ENCODE measurements at regions not wholly inside any gene's neighbourhood (a gene's known extent, or its start where the extent isn't known, plus 50 kb on each side); places are given as distances from the start of the nearest gene placed in this dataset.

DNA sequence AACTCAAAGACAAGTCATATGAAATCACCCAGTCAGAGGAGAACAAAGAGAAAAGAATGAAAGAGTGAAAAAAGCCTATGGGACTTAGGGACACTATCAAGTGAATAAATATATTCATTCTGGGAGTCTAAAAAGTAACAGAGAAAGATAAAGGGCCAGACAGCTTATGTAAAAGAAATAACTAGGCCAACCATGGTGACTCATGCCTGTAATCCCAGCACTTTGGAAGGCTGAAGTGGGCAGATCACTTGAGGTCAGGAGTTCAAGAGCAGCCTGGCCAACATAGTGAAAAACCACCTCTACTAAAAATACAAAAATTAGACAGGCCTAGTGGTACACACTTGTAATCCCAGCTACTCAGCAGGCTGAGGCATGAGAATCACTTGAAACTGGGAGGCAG, 154.7 kb upstream of the TMEM106B start:
- H3K27ac ChIP-seq (ENCODE audit: low read depth, low read length, poor library complexity, severe bottlenecking): no peak overlapping the region
- CTCF ChIA-PET (ENCODE audit: unreplicated experiment): no interaction called here

DNA sequence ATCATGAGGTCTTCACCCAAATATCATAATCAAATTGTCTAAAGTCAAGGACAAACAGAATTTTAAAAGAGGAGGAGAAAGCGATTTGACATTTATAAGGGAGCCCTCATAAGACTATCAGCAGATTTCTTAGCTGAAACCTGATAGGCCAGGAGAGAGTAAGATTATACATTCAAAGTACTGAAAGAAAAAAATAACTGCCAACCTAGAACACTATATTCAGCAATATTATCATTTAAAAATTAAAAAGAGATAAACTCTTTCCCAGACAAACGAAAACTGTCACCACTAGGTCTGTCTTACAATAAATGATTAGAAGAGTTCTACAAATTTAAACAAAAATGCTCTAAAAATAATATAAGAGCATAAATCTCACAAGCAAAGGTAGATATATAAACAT, 154.1 kb upstream of the TMEM106B start:
- TF ChIP-seq EZH2phosphoT487 (IDR thresholded peaks at IDR 0.05; ENCODE audit: borderline replicate concordance, low read depth, low read length): no peak
- TF ChIP-seq, protein P1, sequence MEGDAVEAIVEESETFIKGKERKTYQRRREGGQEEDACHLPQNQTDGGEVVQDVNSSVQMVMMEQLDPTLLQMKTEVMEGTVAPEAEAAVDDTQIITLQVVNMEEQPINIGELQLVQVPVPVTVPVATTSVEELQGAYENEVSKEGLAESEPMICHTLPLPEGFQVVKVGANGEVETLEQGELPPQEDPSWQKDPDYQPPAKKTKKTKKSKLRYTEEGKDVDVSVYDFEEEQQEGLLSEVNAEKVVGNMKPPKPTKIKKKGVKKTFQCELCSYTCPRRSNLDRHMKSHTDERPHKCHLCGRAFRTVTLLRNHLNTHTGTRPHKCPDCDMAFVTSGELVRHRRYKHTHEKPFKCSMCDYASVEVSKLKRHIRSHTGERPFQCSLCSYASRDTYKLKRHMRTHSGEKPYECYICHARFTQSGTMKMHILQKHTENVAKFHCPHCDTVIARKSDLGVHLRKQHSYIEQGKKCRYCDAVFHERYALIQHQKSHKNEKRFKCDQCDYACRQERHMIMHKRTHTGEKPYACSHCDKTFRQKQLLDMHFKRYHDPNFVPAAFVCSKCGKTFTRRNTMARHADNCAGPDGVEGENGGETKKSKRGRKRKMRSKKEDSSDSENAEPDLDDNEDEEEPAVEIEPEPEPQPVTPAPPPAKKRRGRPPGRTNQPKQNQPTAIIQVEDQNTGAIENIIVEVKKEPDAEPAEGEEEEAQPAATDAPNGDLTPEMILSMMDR (conservative IDR thresholded peaks at IDR 0.05; ENCODE audit: low read length): no peak
- Histone ChIP-seq H3K9me3 (ENCODE audit: low read length) (no peaks in the 10 kb centered on the region), H2AFZ (ENCODE audit: low read length) (no peak overlapping the region), H3K4me3 (ENCODE audit: low read depth, low read length, poor library complexity, severe bottlenecking) (no peak overlapping the region), H3K4me2 (ENCODE audit: low read length) (no peak overlapping the region), H4K20me1 (ENCODE audit: insufficient read depth, low read length) (no peaks in the 10 kb centered on the region), H3K9me2 (ENCODE audit: insufficient read depth, low read length) (no peaks in the 10 kb centered on the region), H3K36me3 (ENCODE audit: insufficient read depth, low read length) (no peaks in the 10 kb centered on the region), H3K4me1 (ENCODE audit: insufficient read depth, low read length, poor library complexity, severe bottlenecking) (no peaks in the 10 kb centered on the region), H3K27ac (ENCODE audit: low read depth, low read length, poor library complexity, severe bottlenecking) (no peak overlapping the region), H3K79me2 (ENCODE audit: insufficient read depth, low read depth, low read length) (no peaks in the 10 kb centered on the region)
- ChIA-PET CTCF (ENCODE audit: unreplicated experiment) (no interaction called here), POLR2A (no interaction called here)
- no peak for DNase-seq (ENCODE audit: low spot score)
- BruUV-seq (replicated peaks): no TSS peak
- intact Hi-C loops (cut with micrococcal nuclease; ENCODE audit: unreplicated experiment): no loop called here

More for the DNA sequence above, 154.7 kb upstream of the TMEM106B start:
- H3K79me2 ChIP-seq (ENCODE audit: insufficient read depth, low read depth, low read length): no peaks in the 10 kb centered on the region
- TF ChIP-seq, protein P1 (conservative IDR thresholded peaks at IDR 0.05; ENCODE audit: low read length): no peak
- no peak for TF ChIP-seq EZH2phosphoT487 (IDR thresholded peaks at IDR 0.05; ENCODE audit: borderline replicate concordance, low read depth, low read length)
- H3K9me2 ChIP-seq (ENCODE audit: insufficient read depth, low read length): no peaks in the 10 kb centered on the region
- H3K9me3 ChIP-seq (ENCODE audit: low read length): no peaks in the 10 kb centered on the region
- no peak overlapping the region for H2AFZ ChIP-seq (ENCODE audit: low read length)
- H4K20me1 ChIP-seq (ENCODE audit: insufficient read depth, low read length): no peaks in the 10 kb centered on the region
- H3K4me3 ChIP-seq (ENCODE audit: low read depth, low read length, poor library complexity, severe bottlenecking): no peak overlapping the region
- no peaks in the 10 kb centered on the region for H3K36me3 ChIP-seq (ENCODE audit: insufficient read depth, low read length)
- H3K4me1 ChIP-seq (ENCODE audit: insufficient read depth, low read length, poor library complexity, severe bottlenecking): no peaks in the 10 kb centered on the region
- H3K4me2 ChIP-seq (ENCODE audit: low read length): no peak overlapping the region
- no TSS peak for BruUV-seq (replicated peaks)
- DNase-seq (ENCODE audit: low spot score): no peak
- POLR2A ChIA-PET: no interaction called here
- intact Hi-C loops (cut with micrococcal nuclease; ENCODE audit: unreplicated experiment): no loop called here

DNA sequence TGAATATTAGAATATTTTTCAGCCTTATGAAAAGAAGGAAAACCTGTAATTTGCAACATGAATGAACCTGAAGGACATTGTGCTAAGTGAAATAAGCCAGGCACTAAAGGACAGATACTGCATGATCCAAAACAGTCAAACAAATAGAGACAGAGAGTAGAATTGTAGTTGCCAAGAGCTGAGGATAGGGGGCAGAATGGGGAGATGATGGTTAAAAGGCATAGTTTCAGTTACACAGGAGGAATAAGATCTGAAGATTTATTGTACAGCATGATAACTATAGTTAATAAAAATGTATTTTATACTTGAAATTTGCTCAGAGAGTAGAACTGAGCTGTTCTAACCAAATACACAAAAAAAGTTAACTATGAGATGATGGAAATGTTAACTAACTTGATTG, 149.0 kb upstream of the TMEM106B start:
- Histone ChIP-seq H4K20me1 (ENCODE audit: insufficient read depth, low read length) (no peaks in the 10 kb centered on the region), H3K4me1 (ENCODE audit: insufficient read depth, low read length, poor library complexity, severe bottlenecking) (no peaks in the 10 kb centered on the region), H2AFZ (ENCODE audit: low read length) (no peak overlapping the region), H3K9me3 (ENCODE audit: low read length) (no peaks in the 10 kb centered on the region), H3K36me3 (ENCODE audit: insufficient read depth, low read length) (no peaks in the 10 kb centered on the region), H3K4me3 (ENCODE audit: low read depth, low read length, poor library complexity, severe bottlenecking) (no peak overlapping the region), H3K27ac (ENCODE audit: low read depth, low read length, poor library complexity, severe bottlenecking) (no peak overlapping the region), H3K4me2 (ENCODE audit: low read length) (no peak overlapping the region), H3K79me2 (ENCODE audit: insufficient read depth, low read depth, low read length) (no peaks in the 10 kb centered on the region), H3K9me2 (ENCODE audit: insufficient read depth, low read length) (no peaks in the 10 kb centered on the region)
- no TSS peak for BruUV-seq (replicated peaks)
- intact Hi-C loops (cut with micrococcal nuclease; ENCODE audit: unreplicated experiment): no loop called here
- no peak for DNase-seq (ENCODE audit: low spot score)
- TF ChIP-seq EZH2phosphoT487 (IDR thresholded peaks at IDR 0.05; ENCODE audit: borderline replicate concordance, low read depth, low read length): no peak
- TF ChIP-seq, protein P1 (conservative IDR thresholded peaks at IDR 0.05; ENCODE audit: low read length): peak; percentile 61
- POLR2A ChIA-PET: interaction anchor here (1.5 kb wide), 1 partner anchor 11 kb away, joined by 4 read pairs; no protein-coding TSS in a partner anchor
- CTCF ChIA-PET (ENCODE audit: unreplicated experiment): no interaction called here

Measured in OCI-LY7 (cell line).